ENCODE measurements at regions not wholly inside any gene's neighbourhood (a gene's known extent, or its start where the extent isn't known, plus 50 kb on each side); places are given as distances from the start of the nearest gene placed in this dataset.

DNA sequence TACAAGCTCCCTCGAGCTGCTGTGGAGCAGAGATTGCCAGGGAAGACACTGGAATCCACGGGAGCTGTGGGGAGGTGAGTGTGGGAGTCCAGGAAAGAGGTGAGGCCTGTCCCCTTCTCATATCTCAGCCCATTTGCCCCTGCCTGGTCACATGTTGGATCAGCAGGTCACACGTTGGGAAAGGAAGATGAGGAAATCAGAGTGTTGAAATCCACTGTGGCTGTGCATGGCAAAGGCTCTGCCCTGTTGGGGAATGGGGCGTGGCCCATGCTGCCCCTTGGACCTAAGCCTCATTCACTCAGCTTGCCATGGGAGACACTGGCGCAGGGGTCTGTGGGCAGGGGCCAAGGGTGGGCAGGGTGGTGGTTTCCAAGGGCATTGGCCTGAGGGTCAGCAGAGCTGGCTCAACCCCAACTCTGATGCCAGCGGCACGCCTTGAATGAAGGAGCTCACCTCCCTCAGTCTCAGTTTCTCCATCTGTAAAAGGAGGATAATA lies 85.4 kb upstream of the CPEB4 start (continued):
- TF ChIP-seq ZSCAN9 (CRISPR knock-in tag; IDR thresholded peaks at IDR 0.05; ENCODE audit: borderline replicate concordance) (peak; percentile 97), ZNF607 (CRISPR knock-in tag; IDR thresholded peaks at IDR 0.05; ENCODE audit: borderline replicate concordance) (no peak), MZF1 (CRISPR knock-in tag; IDR thresholded peaks at IDR 0.05; ENCODE audit: borderline replicate concordance) (no peak), SNRNP70 (IDR thresholded peaks at IDR 0.05; ENCODE audit: low read depth, low read length) (no peak), AGO2 (optimal IDR thresholded peaks at IDR 0.05; ENCODE audit: low read depth, low read length) (no peak), ZNF121 (CRISPR knock-in tag; IDR thresholded peaks at IDR 0.05) (no peak), RFX1 (IDR thresholded peaks at IDR 0.05) (no peak), ZHX1 (CRISPR knock-in tag; IDR thresholded peaks at IDR 0.05; ENCODE audit: low read depth) (peak; percentile 93), ZNF720 (CRISPR knock-in tag; IDR thresholded peaks at IDR 0.05) (0 out of 2 replicates have a peak, but pooled peaks have one; percentile 23), FOXJ3 (CRISPR knock-in tag; IDR thresholded peaks at IDR 0.05; ENCODE audit: borderline replicate concordance) (peak; percentile 83), KMT2B (CRISPR knock-in tag; IDR thresholded peaks at IDR 0.05) (peak; percentile 52; the same call in 1 of the 2 replicates), ONECUT2 (CRISPR knock-in tag; IDR thresholded peaks at IDR 0.05) (peak; percentile 38; the same call in 1 of the 2 replicates), JUND (CRISPR knock-in tag; IDR thresholded peaks at IDR 0.05) (peak; percentile 57; the same call in 1 of the 2 replicates), REL (CRISPR knock-in tag; conservative IDR thresholded peaks at IDR 0.05) (0 out of 2 replicates have a peak, but pooled peaks have one; percentile 37), KDM2A (CRISPR knock-in tag; IDR thresholded peaks at IDR 0.05; ENCODE audit: borderline replicate concordance, low read depth) (peak; percentile 84), ZKSCAN8 (CRISPR knock-in tag; IDR thresholded peaks at IDR 0.05; ENCODE audit: borderline replicate concordance) (peak; percentile 84), SMARCC2 (IDR thresholded peaks at IDR 0.05) (no peak), TBL1XR1 (IDR thresholded peaks at IDR 0.05; ENCODE audit: borderline replicate concordance, low read length, partially characterized antibody) (peak; percentile 75), ZZZ3 (CRISPR knock-in tag; IDR thresholded peaks at IDR 0.05; ENCODE audit: borderline replicate concordance) (no peak; the same call in 1 of the 2 replicates), SRSF1 (optimal IDR thresholded peaks at IDR 0.05; ENCODE audit: low read depth, low read length) (no peak)
- TF ChIP-seq, protein P1, sequence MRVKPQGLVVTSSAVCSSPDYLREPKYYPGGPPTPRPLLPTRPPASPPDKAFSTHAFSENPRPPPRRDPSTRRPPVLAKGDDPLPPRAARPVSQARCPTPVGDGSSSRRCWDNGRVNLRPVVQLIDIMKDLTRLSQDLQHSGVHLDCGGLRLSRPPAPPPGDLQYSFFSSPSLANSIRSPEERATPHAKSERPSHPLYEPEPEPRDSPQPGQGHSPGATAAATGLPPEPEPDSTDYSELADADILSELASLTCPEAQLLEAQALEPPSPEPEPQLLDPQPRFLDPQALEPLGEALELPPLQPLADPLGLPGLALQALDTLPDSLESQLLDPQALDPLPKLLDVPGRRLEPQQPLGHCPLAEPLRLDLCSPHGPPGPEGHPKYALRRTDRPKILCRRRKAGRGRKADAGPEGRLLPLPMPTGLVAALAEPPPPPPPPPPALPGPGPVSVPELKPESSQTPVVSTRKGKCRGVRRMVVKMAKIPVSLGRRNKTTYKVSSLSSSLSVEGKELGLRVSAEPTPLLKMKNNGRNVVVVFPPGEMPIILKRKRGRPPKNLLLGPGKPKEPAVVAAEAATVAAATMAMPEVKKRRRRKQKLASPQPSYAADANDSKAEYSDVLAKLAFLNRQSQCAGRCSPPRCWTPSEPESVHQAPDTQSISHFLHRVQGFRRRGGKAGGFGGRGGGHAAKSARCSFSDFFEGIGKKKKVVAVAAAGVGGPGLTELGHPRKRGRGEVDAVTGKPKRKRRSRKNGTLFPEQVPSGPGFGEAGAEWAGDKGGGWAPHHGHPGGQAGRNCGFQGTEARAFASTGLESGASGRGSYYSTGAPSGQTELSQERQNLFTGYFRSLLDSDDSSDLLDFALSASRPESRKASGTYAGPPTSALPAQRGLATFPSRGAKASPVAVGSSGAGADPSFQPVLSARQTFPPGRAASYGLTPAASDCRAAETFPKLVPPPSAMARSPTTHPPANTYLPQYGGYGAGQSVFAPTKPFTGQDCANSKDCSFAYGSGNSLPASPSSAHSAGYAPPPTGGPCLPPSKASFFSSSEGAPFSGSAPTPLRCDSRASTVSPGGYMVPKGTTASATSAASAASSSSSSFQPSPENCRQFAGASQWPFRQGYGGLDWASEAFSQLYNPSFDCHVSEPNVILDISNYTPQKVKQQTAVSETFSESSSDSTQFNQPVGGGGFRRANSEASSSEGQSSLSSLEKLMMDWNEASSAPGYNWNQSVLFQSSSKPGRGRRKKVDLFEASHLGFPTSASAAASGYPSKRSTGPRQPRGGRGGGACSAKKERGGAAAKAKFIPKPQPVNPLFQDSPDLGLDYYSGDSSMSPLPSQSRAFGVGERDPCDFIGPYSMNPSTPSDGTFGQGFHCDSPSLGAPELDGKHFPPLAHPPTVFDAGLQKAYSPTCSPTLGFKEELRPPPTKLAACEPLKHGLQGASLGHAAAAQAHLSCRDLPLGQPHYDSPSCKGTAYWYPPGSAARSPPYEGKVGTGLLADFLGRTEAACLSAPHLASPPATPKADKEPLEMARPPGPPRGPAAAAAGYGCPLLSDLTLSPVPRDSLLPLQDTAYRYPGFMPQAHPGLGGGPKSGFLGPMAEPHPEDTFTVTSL (CRISPR knock-in tag; IDR thresholded peaks at IDR 0.05; ENCODE audit: borderline replicate concordance): peak; percentile 63; the same call in 1 of the 2 replicates
- TF ChIP-seq, protein P2, sequence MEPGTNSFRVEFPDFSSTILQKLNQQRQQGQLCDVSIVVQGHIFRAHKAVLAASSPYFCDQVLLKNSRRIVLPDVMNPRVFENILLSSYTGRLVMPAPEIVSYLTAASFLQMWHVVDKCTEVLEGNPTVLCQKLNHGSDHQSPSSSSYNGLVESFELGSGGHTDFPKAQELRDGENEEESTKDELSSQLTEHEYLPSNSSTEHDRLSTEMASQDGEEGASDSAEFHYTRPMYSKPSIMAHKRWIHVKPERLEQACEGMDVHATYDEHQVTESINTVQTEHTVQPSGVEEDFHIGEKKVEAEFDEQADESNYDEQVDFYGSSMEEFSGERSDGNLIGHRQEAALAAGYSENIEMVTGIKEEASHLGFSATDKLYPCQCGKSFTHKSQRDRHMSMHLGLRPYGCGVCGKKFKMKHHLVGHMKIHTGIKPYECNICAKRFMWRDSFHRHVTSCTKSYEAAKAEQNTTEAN (CRISPR knock-in tag; conservative IDR thresholded peaks at IDR 0.05): peak; percentile 77

All from HepG2 (cell line).